DND-41 (cell line): ENCODE measurements at regions not wholly inside any gene's neighbourhood (a gene's known extent, or its start where the extent isn't known, plus 50 kb on each side); places are given as distances from the start of the nearest gene placed in this dataset.

Source experiments
- EZH2 ChIP-seq: IDR thresholded peaks from 3 replicates; pipeline ENCODE4 v1.6.1; 2012; ENCODE audit warnings: borderline replicate concordance, low read depth, mild to moderate bottlenecking, moderate library complexity, low read length, inconsistent platforms; ENCODE audit not compliant: severe bottlenecking
- TF ChIP-seq, protein P1 (sequence below): IDR thresholded peaks from 2 replicates; pipeline ENCODE4 v1.5.1; 2012; ENCODE audit warnings: borderline replicate concordance, low read length, moderate library complexity, mild to moderate bottlenecking; ENCODE audit not compliant: poor library complexity, severe bottlenecking; ENCODE audit errors: extremely low read depth

DNA sequence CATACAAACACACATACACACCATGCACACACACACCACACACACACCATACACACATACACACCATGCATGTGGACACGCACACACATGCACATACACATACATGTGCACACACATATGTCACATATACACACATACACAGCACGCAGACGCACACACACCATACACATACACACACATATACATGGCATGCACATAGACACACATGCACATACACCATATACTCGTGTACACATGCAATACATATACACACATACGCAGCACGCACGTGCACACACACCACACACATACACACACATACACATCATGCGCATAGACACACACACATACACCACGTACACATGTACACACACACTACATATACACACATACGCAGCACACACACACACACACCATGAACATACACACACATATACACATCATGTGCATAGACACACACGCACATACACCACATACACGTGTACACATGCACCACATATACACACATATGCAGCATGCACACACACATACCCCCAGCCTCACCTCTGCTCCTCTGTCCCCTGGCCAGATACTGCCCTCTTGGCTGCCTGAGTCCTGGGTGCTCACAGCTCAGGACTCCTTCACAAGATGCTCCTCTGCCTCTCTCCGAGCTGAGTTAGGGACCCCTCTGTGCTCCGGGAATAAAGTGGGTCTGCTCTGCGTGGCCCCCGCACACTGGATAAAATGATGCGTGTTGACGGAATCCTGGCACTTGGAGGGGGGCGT lies 70.9 kb upstream of the ARHGEF7 start:
- TF ChIP-seq, protein P1, sequence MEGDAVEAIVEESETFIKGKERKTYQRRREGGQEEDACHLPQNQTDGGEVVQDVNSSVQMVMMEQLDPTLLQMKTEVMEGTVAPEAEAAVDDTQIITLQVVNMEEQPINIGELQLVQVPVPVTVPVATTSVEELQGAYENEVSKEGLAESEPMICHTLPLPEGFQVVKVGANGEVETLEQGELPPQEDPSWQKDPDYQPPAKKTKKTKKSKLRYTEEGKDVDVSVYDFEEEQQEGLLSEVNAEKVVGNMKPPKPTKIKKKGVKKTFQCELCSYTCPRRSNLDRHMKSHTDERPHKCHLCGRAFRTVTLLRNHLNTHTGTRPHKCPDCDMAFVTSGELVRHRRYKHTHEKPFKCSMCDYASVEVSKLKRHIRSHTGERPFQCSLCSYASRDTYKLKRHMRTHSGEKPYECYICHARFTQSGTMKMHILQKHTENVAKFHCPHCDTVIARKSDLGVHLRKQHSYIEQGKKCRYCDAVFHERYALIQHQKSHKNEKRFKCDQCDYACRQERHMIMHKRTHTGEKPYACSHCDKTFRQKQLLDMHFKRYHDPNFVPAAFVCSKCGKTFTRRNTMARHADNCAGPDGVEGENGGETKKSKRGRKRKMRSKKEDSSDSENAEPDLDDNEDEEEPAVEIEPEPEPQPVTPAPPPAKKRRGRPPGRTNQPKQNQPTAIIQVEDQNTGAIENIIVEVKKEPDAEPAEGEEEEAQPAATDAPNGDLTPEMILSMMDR, result no peak
- no peak for TF ChIP-seq EZH2
